ENCODE measurements at regions not wholly inside any gene's neighbourhood (a gene's known extent, or its start where the extent isn't known, plus 50 kb on each side); places are given as distances from the start of the nearest gene placed in this dataset.
A peak's percentile ranks its signal among the peaks of the same experiment; 100 is the strongest.

GRCh38 chr5:91283899-91284298 is 99.2 kb downstream of the ARRDC3 start:
- Histone ChIP-seq H3K9me3 (no peaks in the 10 kb centered on the region), H3K4me3 (no peak overlapping the region), H3K4me1 (peaks cover 0 to 8% (median 0%) of the 10 kb centered on the region in 4 donors), H3K27ac (no peak overlapping the region), H3K36me3 (no peaks in the 10 kb centered on the region), H3K27me3 (no peaks in the 10 kb centered on the region)
- intact Hi-C loops (cut with DNase I) = no loop called here
- no peak for DNase-seq
- ATAC-seq = no peak
- TF ChIP-seq POLR2A (IDR thresholded peaks at IDR 0.05) = no peak
- no peak for TF ChIP-seq CTCF (IDR thresholded peaks at IDR 0.05)

GRCh38 chr5:91283326-91283725 is 99.8 kb downstream of the ARRDC3 start:
- Histone ChIP-seq H3K36me3 (no peaks in the 10 kb centered on the region), H3K27me3 (no peaks in the 10 kb centered on the region), H3K4me1 (peaks cover 0 to 8% (median 0%) of the 10 kb centered on the region in 4 donors), H3K9me3 (no peaks in the 10 kb centered on the region), H3K27ac (no peak overlapping the region), H3K4me3 (no peak overlapping the region)
- TF ChIP-seq CTCF (IDR thresholded peaks at IDR 0.05) = no peak
- no peak for TF ChIP-seq POLR2A (IDR thresholded peaks at IDR 0.05)
- DNase-seq = no peak
- intact Hi-C loops (cut with DNase I) = no loop called here
- no peak for ATAC-seq
- 78% methylated on average over 4 of the region's 4 CpGs for WGBS (ENCODE audit: insufficient coverage, low coverage, low lambda C conversion rate, missing lambda C conversion rate)

GRCh38 chr5:91282210-91282609 is 100.9 kb downstream of the ARRDC3 start:
- Histone ChIP-seq H3K9me3 (no peaks in the 10 kb centered on the region), H3K27ac (peak overlapping the region in 1 of 3 donors; percentile 24), H3K36me3 (no peaks in the 10 kb centered on the region), H3K4me3 (no peak overlapping the region), H3K4me1 (peaks cover 0 to 8% (median 0%) of the 10 kb centered on the region in 4 donors), H3K27me3 (no peaks in the 10 kb centered on the region)
- no peak for DNase-seq
- no peak for TF ChIP-seq POLR2A (IDR thresholded peaks at IDR 0.05)
- TF ChIP-seq CTCF (IDR thresholded peaks at IDR 0.05) = no peak
- WGBS (ENCODE audit: insufficient coverage, low coverage, low lambda C conversion rate, missing lambda C conversion rate) = 80% methylated on average over 7 of the region's 7 CpGs
- ATAC-seq = no peak
- intact Hi-C loops (cut with DNase I) = no loop called here

- intact Hi-C loops (cut with DNase I) = no loop called here
- ATAC-seq (peak in 1 of 4 donors; percentile 1), DNase-seq (no peak)
- Histone ChIP-seq H3K36me3 (no peaks in the 10 kb centered on the region), H3K27me3 (no peaks in the 10 kb centered on the region), H3K27ac (peak overlapping the region in 2 of 3 donors; percentile 87 to 93), H3K4me1 (peaks cover 0 to 8% (median 0%) of the 10 kb centered on the region in 4 donors), H3K9me3 (no peaks in the 10 kb centered on the region), H3K4me3 (no peak overlapping the region)
- TF ChIP-seq CTCF (IDR thresholded peaks at IDR 0.05) = no peak
- TF ChIP-seq POLR2A (IDR thresholded peaks at IDR 0.05) = no peak
- 80% methylated on average over 5 of the region's 5 CpGs for WGBS (ENCODE audit: insufficient coverage, low coverage, low lambda C conversion rate, missing lambda C conversion rate)
Observed at GRCh38 chr5:91281401-91281800, 101.7 kb downstream of the ARRDC3 start.
